ENCODE measurements at regions not wholly inside any gene's neighbourhood (a gene's known extent, or its start where the extent isn't known, plus 50 kb on each side); places are given as distances from the start of the nearest gene placed in this dataset.
"Not testable (repeated sequence)": the region's sequence is repeated elsewhere in the genome, so short reads cannot be mapped to it uniquely, and the experiment has no call there.

- DNase-seq (ENCODE audit: low read depth in 2 of 2) = no peak
Measured at GRCh38 chr7:34207810-34208209, 302.5 kb downstream of the BMPER start.

- DNase-seq (ENCODE audit: low read depth in 2 of 2) = no peak
Measured at GRCh38 chr7:34208878-34209621, 303.7 kb downstream of the BMPER start.

- DNase-seq (ENCODE audit: low read depth in 2 of 2) = no peak
Measured at GRCh38 chr7:34211018-34211417, 305.7 kb downstream of the BMPER start.

GRCh38 chr7:34217972-34218371 lies 312.6 kb downstream of the BMPER start:
- DNase-seq (ENCODE audit: low read depth in 2 of 2) = no peak

- DNase-seq (ENCODE audit: low read depth in 2 of 2) = no peak
Measured at GRCh38 chr7:34219153-34219718, 313.9 kb downstream of the BMPER start.

- no peak for DNase-seq (ENCODE audit: low read depth in 2 of 2)
Measured at GRCh38 chr7:34220506-34221185, 315.3 kb downstream of the BMPER start.

GRCh38 chr7:34222316-34222715 lies 317.0 kb downstream of the BMPER start:
- no peak for DNase-seq (ENCODE audit: low read depth in 2 of 2)

- no peak for DNase-seq (ENCODE audit: low read depth in 2 of 2)
Measured at GRCh38 chr7:34222722-34223121, 317.4 kb downstream of the BMPER start.

GRCh38 chr7:34224281-34224680 lies 318.9 kb downstream of the BMPER start:
- no peak for DNase-seq (ENCODE audit: low read depth in 2 of 2)

- DNase-seq (ENCODE audit: low read depth in 2 of 2) = no peak
Measured at GRCh38 chr7:34225193-34225592, 319.9 kb downstream of the BMPER start.

- no peak for DNase-seq (ENCODE audit: low read depth in 2 of 2)
Measured at GRCh38 chr7:34227525-34227924, 322.2 kb downstream of the BMPER start.

- DNase-seq (ENCODE audit: low read depth in 2 of 2) = not testable (repeated sequence)
Measured at GRCh38 chr7:34235101-34235500, 329.8 kb downstream of the BMPER start.

- DNase-seq (ENCODE audit: low read depth in 2 of 2) = no peak
Measured at GRCh38 chr7:34236057-34236456, 330.7 kb downstream of the BMPER start.

- no peak for DNase-seq (ENCODE audit: low read depth in 2 of 2)
Measured at GRCh38 chr7:34236839-34237492, 331.6 kb downstream of the BMPER start.

- DNase-seq (ENCODE audit: low read depth in 2 of 2) = no peak
Measured at GRCh38 chr7:34237493-34237849, 332.1 kb downstream of the BMPER start.

- no peak for DNase-seq (ENCODE audit: low read depth in 2 of 2)
Measured at GRCh38 chr7:34240417-34240816, 335.1 kb downstream of the BMPER start.

GRCh38 chr7:34242391-34242790 lies 337.1 kb downstream of the BMPER start:
- DNase-seq (ENCODE audit: low read depth in 2 of 2) = no peak

- DNase-seq (ENCODE audit: low read depth in 2 of 2) = no peak
Measured at GRCh38 chr7:34245246-34245645, 339.9 kb downstream of the BMPER start.

GRCh38 chr7:34247468-34247867 lies 342.1 kb downstream of the BMPER start:
- DNase-seq (ENCODE audit: low read depth in 2 of 2) = no peak

GRCh38 chr7:34249192-34249591 lies 343.9 kb downstream of the BMPER start:
- DNase-seq (ENCODE audit: low read depth in 2 of 2) = no peak

GRCh38 chr7:34260279-34260678 lies 354.9 kb downstream of the BMPER start:
- no peak for DNase-seq (ENCODE audit: low read depth in 2 of 2)

GRCh38 chr7:34263168-34263567 lies 357.8 kb downstream of the BMPER start:
- DNase-seq (ENCODE audit: low read depth in 2 of 2) = no peak

GRCh38 chr7:34269084-34269483 lies 363.7 kb downstream of the BMPER start:
- DNase-seq (ENCODE audit: low read depth in 2 of 2) = no peak
